GM21360 (cell line): ENCODE measurements at regions not wholly inside any gene's neighbourhood (a gene's known extent, or its start where the extent isn't known, plus 50 kb on each side); places are given as distances from the start of the nearest gene placed in this dataset.

Experiments
- ATAC-seq: cut with Tn5 transposase; IDR thresholded peaks from one replicate; pipeline ENCODE4 v1.9.1; 2021; ENCODE audit warnings: mild to moderate bottlenecking, moderate library complexity; ENCODE audit not compliant: unreplicated experiment

DNA sequence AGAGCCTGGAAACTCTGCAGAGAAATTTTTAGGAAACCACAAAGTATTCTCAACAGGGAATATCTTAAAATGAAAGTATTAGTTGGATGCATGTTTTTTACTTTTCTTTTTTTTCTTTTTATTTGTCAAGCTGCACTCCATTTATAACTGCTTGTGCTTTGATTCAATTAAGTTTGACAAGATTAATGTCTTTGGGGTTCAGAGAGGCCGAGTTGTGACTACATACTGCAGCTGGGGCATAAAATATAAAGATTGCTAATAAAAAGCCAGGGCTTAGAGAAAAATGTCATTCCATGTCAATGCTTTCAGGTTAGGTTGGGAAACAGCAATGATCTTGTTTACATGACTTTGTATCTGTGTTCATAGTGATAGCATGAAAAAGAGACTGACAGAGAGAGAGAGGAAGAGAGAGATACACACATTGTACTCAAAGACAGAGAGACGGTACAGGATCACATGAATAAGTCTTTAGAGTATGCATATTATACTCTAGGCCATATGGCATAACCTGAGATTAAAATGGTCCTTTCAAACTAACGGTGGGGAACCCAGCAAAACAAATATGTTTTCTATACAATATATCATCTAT, 1022.3 kb upstream of the CNTNAP5 start:
- ATAC-seq: no peak

DNA sequence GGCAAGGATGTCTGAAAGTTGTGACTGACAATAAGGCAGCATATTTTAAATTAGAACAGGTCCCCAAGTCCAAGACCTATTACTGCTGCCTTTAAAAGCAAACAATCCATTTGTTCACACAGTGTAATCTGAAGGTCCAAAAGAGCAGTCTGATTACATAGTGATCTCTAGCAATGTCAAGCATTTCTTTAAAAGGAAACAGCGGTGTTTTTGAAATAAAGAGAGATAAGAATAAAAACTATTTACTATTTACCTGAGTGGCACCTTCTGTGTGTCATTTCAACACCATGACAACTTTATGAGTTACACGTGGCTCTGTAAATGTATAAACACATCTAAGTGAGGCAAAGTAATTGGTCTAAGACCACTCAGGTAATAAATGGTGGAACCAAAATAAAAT, 1009.9 kb upstream of the CNTNAP5 start:
- no peak for ATAC-seq

DNA sequence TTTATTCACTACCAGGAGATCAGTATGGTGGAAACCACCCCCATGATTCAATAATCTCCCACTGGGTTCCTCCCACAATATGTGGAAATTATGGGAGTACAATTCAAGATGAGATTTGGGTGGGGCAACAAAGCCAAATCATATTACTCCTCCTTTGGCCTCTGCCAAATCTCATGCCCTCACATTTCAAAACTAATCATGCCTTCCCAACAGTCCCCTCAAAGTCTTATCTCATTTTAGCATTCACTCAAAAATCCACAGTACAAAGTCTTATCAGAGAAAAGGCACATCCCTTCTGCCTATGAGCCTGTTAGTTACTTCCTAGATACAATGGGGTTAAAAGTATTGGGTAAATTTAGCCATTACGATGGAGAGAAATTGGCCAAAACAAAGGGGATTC, 989.5 kb upstream of the CNTNAP5 start:
- ATAC-seq: no peak

DNA sequence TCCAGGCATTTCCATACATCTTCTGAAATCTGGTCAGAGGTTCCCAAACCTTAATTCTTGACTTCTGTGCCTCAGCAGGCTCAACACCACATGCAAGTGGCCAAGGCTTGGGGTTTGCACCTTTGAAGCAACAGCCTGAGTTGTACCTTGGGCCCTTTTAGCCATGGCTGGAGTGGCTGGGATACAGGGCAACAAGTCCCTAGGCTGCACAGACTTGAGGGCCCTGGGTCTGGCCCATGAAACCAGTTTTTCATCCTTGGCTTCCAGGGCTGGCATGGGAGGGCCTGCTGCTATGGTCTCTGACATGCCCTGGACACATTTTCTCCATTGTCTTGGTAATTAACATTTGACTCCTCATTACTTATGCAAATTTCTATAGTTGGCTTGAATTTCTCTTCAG, 988.8 kb upstream of the CNTNAP5 start:
- no peak for ATAC-seq

DNA sequence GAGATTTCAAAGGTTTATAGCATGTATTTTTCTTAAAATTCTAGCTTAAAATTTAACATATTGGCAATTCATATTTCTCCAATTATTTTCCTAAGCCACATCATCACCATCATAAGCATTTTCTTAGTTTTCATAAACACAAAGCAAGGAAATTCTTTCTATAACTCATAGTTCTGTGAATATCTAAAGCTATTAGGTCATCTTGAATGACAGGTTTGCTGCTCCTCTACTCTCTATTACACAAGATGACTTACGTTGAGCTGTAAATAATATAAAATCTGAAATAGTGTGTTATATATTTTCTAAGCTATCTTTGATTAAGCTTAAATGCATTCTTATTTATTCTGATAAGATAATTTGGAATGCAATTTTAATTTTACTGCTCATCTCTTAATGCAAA, 984.6 kb upstream of the CNTNAP5 start:
- no peak for ATAC-seq

DNA sequence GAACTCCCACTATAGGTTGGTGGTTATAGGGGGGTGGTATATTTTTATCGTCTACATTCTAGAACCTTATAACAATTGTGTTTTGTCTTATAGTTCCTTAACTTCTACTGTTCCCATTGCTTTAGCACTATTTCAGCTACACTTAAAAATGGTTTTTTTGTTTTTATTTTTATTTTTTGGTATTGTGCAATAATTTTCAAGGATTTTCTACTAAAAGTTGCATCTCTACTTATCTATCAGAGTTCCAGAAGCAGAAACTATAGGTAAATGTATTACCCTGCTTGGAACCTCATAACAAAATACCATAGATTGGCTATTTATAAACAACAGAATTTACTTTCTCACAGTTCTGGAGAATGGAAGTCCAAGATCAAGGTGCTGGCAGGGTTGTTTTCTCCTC, 981.6 kb upstream of the CNTNAP5 start:
- ATAC-seq: no peak

DNA sequence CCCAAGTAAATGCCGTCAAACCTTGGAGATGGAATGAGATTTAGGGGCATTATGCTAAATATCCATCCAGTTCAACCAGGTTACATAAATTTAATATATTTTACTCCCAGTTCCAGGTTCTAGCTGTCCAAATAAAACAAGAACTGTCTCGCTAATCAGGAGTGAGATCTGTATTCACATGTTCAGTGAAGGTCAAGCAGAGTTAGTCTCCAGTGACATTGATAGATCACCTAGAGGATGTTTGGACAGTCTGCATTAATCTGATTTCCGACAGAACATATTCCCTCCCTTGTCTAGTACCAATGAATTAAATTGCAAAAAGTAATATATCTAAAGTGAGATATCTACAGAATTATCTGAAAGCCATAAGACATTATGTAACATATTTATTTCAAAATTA, 979.4 kb upstream of the CNTNAP5 start:
- no peak for ATAC-seq

DNA sequence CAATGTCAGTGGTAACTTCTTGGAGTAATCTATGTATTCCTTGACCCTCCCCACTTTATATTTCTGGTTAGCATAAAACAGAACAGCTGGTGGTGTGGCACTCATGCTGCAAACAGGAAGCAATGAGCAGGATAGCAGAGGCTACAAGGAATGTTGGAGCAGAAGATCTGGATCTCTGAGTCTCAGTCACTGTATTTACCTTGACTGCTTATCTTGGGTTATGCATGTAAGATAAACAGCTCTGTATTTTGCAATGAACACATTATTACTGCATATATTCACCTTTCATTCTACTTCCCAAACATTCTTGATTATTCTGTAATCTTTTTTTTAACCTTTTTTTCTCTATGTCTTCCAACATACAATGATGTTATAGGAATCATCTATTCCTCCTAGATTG, 977.9 kb upstream of the CNTNAP5 start:
- ATAC-seq: no peak

DNA sequence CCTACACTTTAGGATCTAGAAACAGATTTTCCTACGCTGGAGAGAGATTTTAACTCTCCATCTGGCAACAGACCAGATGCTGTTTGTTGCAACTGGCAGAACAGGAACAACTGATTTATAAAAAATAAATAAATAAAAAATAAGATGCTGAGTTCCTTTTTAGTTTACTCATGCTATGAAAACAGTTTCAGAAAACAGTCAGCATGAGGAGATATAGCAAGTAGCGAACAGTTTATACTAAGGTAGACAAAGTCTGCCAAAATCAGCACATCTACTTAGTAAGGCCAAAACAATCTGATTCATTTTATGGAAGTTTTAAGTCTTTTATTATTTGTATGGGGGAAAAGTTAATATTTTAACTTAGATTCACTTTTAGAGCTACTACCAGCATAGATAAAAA, 974.0 kb upstream of the CNTNAP5 start:
- no peak for ATAC-seq

DNA sequence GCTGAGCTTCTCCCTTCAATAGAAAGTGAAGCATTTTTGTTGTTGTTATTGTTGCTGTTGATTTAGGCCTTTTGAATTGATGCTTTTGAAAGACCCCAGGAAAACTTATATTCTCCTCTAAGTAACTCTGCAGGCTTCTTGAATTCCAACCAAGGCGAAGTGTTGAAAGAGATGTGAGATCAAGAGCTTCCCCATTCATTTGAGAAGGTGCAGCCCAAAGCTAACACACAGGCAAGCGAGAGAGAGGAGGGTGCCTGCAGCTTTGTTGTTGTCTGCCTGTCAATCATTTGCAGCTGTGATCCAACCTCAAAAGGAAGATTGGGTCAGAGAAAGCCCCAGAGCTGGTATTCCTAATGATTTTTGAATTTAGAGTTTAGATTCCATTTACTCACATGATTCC, 963.6 kb upstream of the CNTNAP5 start:
- no peak for ATAC-seq

DNA sequence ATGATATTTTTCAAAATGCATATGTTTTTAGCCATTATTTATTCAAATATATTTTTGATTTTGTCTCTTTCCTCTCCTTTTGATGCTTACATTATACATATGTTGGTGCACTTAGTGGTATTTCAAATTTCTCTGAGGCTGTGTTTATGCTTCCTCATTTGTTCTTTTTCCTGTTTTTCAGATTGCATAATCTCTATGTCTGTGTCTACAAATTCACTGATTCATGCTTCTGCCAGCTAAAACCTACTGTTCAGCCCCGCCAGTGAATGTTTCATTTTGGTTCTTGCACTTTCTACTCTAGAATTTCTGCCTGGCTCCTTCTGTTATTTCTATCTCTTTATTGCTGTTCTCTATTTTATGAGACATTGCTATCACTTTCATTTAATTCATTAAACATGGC, 951.7 kb upstream of the CNTNAP5 start:
- ATAC-seq: no peak

DNA sequence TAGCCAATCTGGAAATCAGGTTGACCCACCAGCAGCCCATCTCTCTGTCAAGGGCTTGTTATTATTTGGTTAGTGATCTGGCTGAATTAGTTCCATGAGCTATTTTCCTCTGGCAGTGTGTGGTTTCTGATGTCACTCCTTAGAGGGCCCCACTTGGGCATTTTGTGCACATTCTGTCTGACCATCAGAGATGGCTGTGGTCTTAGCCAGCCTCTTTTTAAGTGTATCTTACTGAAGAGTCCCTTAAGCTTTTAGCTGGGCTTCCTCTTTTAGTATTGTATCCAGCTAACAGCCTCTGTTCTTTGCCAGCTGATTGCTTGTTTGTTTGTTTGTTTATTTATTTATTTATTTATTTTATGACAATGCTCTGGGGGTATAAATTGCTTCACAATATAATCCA, 951.1 kb upstream of the CNTNAP5 start:
- no peak for ATAC-seq

DNA sequence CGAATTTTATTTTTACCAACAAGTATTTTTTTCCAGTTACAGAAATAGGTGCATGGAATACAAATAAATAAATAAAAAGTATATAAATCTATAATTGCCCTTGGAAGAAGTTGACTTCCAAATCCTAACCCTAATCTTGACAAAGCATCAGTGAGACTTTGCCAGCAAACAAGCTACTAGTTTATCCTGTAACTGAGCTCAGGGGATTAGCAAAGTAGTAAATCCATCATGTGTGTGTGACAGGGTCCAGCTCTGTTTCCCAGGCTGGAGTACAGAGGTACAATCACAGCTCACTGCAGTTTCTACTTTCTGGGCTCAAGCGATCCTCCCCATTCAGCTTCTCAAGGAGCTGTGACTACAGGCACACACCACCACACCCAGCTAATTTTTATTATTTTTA, 948.0 kb upstream of the CNTNAP5 start:
- no peak for ATAC-seq

DNA sequence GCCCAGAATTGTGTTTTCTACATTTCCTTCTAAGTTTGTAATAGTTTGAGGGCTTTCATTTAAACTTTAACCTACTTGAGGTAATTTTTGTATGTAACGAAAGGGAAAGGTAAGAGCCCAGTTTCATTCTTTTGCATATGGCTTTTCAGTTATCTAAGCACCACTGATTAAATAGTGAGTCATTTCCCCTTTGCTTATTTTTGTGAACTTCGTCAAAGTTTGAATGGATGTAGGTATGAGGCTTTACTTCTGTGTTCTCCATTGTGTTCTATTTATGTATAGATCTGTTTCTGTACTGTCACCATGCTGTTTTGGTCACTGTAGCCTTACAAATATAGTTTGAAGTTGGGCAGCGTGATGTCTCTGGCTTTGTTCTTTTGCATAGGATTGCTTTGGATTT, 944.8 kb upstream of the CNTNAP5 start:
- ATAC-seq: no peak

DNA sequence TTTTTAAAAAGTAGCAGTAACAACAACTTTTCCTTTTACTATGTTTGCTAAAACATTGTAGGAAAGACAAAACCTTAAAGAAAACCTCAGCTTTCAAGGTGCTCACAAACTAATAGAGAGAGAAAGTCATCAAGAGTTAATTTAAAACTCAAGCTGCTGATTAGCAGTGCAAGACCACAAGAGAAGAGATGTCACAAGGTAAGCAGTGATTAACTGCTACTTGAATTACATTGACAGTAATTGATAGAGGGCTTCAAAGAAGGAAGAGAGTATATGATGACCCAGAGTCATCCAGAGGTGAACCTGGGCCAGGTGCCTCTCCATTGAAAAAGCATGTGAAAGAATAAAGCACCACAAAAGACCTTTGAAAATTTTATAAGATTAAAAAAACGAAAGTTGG, 939.6 kb upstream of the CNTNAP5 start:
- ATAC-seq: no peak

DNA sequence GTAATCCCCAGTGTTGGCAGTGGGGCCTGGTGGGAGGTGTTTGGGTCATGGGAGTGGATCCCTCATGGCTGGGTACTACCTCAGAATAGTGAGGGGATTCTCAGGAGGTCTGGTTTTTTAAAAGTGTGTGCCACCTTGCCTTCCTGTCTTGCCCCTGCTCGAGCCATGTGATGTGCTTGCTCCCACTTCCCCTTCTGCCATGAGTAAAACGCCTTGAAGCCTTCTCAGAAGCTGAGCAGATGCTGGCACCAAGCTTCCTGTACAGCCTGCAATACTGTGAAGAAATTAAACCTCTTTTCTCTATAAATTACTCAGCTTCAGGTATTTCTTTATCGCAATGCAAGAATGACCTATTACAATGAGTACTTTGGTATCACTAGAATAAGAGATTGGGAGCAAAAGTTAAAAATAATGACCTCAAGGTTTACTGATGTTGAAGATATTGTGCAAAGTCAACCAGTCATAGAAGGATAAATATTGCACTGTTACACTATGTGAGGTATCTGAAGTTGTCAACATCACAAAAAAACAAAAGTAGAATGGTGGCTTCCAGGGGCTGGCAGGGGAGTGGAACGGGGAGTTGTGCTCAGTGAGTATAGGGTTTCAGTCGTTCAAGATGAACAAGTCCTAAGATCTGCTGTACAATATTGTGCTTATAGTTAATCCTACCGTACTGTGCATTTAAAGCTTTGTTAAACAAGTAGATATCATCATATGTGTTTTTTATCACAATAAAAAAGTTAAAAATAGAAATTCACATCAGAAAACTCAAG, 938.3 kb upstream of the CNTNAP5 start:
- ATAC-seq: no peak

DNA sequence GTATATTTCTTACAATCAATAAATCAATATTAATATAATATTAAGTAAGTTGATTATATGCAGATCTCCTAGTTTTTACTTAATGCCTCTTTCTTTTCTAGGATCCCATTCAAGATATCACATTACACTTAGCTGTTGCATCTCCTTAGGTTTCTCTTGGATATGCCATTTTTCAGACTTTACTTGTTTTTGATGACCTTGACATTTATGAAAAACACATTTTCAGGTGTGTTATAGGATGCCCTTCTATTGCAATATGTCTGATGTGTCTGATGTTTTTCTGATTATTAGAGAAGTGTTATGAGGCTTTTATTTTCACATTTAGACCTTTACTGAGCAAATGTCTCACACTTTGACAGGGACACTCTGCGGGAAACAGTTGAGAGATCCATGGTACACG, 933.6 kb upstream of the CNTNAP5 start:
- ATAC-seq: no peak

DNA sequence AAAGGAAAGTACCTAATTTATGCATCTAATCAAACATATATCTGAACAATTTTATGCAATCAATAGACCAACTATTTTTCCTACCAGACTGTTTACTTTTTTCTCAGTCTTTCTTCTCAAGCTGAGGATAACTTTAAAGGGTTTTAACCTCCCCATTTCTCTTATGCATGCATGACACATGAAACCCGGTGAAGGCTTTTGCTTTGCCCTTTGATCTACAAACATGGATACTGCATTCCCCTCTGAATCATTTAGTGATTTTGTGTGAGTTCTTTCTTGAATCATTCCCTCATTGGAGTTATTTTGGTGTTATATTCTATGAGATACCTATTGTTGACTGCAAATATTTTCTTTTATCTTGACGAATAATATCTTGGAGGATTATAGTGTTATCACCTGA, 931.9 kb upstream of the CNTNAP5 start:
- no peak for ATAC-seq

DNA sequence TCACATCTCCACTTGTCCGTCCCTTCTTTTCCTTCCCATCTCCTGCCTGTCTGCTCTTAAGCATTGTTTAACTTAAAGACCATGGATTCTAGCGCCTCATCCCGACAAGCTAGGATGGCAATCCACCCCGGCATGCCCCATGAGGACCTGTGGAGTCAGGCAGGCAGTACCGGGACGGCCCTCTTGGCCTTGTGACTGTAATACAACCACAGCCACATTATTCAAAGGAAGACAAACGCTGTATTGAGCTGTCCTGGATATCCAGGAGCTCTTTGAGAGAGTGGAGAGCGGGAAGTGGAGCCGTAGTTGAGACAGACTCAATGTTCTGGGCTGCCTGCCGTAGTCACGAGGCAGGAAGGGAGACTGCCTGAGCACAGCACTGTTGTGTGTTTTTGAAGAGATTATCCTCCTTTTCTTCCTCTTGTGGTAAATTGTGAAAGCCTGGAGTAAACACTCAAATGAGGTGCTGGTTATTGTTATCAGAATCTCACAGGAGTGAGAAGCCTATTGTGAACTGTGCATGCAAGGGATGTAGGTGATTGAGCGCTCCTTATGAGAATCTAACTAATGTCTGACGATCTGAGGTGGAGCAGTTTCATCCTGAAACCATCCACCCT, 929.8 kb upstream of the CNTNAP5 start:
- ATAC-seq: no peak

DNA sequence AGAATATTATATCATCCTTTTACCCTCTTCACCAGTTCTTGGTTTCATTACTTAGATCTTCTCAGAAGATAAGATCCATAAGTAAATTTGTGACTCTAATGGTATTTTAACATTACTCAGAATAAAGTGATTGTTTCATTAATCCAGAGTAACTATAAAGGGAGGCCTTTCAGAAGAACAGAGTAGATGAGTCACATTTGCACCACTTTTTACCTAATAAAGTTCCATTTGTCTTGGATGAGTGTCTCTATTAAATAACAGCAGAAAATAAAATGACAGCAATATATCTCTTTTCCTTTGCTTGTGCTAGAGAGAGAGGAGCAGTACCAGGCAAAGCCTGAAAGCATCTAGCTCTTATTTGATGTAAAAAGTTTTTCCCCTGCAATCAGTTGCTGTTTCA, 926.5 kb upstream of the CNTNAP5 start:
- no peak for ATAC-seq

DNA sequence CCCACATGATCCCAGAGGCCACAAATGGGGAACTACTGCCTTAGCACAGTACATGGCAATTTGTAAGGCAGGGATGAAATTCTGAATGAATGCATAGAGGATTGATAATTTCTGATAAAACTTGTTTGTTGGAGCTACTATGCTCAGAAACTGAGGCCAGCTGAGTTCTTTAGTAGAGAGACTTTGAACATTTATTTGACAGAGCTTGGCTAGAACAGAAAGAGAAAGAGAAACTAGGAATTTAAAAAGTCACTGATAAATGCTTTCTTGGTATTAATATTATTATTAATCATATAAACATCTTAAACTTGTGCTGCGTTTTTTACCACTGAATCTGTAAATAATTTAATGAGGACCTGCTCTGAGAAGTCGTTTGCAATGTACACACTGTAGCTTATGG, 923.7 kb upstream of the CNTNAP5 start:
- ATAC-seq: no peak

DNA sequence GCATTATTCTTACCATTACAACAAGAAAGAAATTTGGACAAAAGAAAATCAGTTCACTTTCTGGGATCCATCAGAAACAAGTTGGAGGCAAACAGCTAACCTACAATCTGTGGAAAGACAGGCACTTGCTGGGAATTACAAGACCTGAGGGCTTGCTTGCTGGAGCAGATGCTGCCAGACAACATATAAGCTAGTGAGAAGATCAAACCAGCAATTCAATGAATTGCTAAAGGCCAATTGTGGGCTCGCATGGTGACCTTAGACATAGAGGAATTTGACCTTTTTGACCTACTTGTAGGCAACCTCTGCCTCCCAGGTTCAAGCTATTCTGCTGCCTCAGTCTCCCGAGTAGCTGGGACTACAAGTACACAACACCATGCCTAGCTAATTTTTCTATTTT, 921.2 kb upstream of the CNTNAP5 start:
- ATAC-seq: no peak

DNA sequence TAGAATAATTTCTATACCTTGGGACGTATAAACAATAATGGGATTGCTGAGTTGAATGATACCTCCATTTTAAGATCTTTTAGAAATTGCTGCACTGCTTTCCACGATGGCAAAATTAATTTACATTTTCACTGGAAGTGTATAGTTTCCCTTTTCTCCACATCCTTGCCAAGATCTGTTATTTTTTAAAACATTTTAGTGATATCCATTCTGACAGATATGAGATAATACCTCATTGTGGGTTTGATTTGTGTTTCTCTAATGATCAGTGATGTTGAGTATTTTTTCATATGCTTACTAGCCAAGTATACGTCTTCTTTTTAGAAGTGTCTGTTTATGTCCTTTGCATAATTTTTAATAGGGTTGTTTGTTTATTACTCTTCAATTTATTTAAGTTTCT, 908.5 kb upstream of the CNTNAP5 start:
- ATAC-seq: no peak
